Duodenal mucosa (tissue), 2 donors: ENCODE measurements at regions not wholly inside any gene's neighbourhood (a gene's known extent, or its start where the extent isn't known, plus 50 kb on each side); places are given as distances from the start of the nearest gene placed in this dataset.
"Not testable (repeated sequence)": the region's sequence is repeated elsewhere in the genome, so short reads cannot be mapped to it uniquely, and the experiment has no call there.

Source experiments
- H3K27ac ChIP-seq: one replicate; pipeline ENCODE4 v1.7.0; 2013; ENCODE audit warnings: low read depth, low read length
- H3K27me3 ChIP-seq, 2 donors: one replicate each; pipeline ENCODE4 v1.7.0; 2013; ENCODE audit warnings: low read length in 2 of 2, control low read depth in 1 of 2; ENCODE audit not compliant: insufficient read depth in 2 of 2, control insufficient read depth in 1 of 2
- H3K36me3 ChIP-seq, 2 donors: one replicate each; pipeline ENCODE4 v1.7.0; 2013; ENCODE audit warnings: low read length in 2 of 2, control low read depth in 1 of 2; ENCODE audit not compliant: insufficient read depth in 2 of 2, control insufficient read depth in 1 of 2
- H3K4me1 ChIP-seq, 2 donors: one replicate each; pipeline ENCODE4 v1.7.0; 2013; ENCODE audit warnings: low read length in 2 of 2, control low read depth in 1 of 2; ENCODE audit not compliant: insufficient read depth in 2 of 2, control insufficient read depth in 1 of 2
- H3K4me3 ChIP-seq, 2 donors: one replicate each; pipeline ENCODE4 v1.7.0; 2013; ENCODE audit warnings: low read length in 2 of 2, low read depth in 1 of 2
- H3K9ac ChIP-seq, 2 donors: one replicate each; pipeline ENCODE4 v1.7.0; 2013; ENCODE audit warnings: low read length in 2 of 2, low read depth in 1 of 2
- H3K9me3 ChIP-seq, 2 donors: one replicate each; pipeline ENCODE4 v1.7.0; 2013; ENCODE audit warnings: low read length in 2 of 2, control low read depth in 1 of 2; ENCODE audit not compliant: control insufficient read depth in 1 of 2

- no peaks in the 10 kb centered on the region for H3K9me3 ChIP-seq
- H3K27ac ChIP-seq = no peak overlapping the region
- peaks cover 0 to 3% of the 10 kb centered on the region in 2 donors for H3K4me1 ChIP-seq
- no peak overlapping the region for H3K9ac ChIP-seq
- H3K4me3 ChIP-seq = peak overlapping the region; percentile 32 to 36
- H3K27me3 ChIP-seq = no peaks in the 10 kb centered on the region
- H3K36me3 ChIP-seq = no peaks in the 10 kb centered on the region
Observed at GRCh38 chr3:139173372-139174108, 128.8 kb upstream of the PRR23C start.

GRCh38 chr3:139180489-139180888, 135.8 kb upstream of the PRR23C start:
- Histone ChIP-seq H3K4me3 (no peak overlapping the region), H3K9me3 (peaks cover 0 to 6% of the 10 kb centered on the region in 2 donors), H3K36me3 (no peaks in the 10 kb centered on the region), H3K4me1 (no peaks in the 10 kb centered on the region), H3K27me3 (no peaks in the 10 kb centered on the region), H3K27ac (no peak overlapping the region), H3K9ac (no peak overlapping the region)

GRCh38 chr3:139182143-139182542, 137.5 kb upstream of the PRR23C start:
- Histone ChIP-seq H3K4me3 (no peak overlapping the region), H3K4me1 (peaks cover 0 to 3% of the 10 kb centered on the region in 2 donors), H3K9me3 (peaks cover 0 to 6% of the 10 kb centered on the region in 2 donors), H3K9ac (no peak overlapping the region), H3K27ac (no peak overlapping the region), H3K27me3 (no peaks in the 10 kb centered on the region), H3K36me3 (no peaks in the 10 kb centered on the region)

- peaks cover 0 to 3% of the 10 kb centered on the region in 2 donors for H3K4me1 ChIP-seq
- no peaks in the 10 kb centered on the region for H3K36me3 ChIP-seq
- H3K27me3 ChIP-seq = no peaks in the 10 kb centered on the region
- H3K4me3 ChIP-seq = no peak overlapping the region
- no peak overlapping the region for H3K9ac ChIP-seq
- no peak overlapping the region for H3K27ac ChIP-seq
- H3K9me3 ChIP-seq = peaks cover 0 to 6% of the 10 kb centered on the region in 2 donors
Observed at GRCh38 chr3:139182598-139182997, 137.9 kb upstream of the PRR23C start.

- no peak overlapping the region for H3K4me3 ChIP-seq
- H3K27me3 ChIP-seq = no peaks in the 10 kb centered on the region
- no peaks in the 10 kb centered on the region for H3K36me3 ChIP-seq
- H3K27ac ChIP-seq = no peak overlapping the region
- peaks cover 0 to 3% of the 10 kb centered on the region in 2 donors for H3K4me1 ChIP-seq
- H3K9ac ChIP-seq = no peak overlapping the region
- H3K9me3 ChIP-seq = peaks cover 0 to 5% of the 10 kb centered on the region in 2 donors
Observed at GRCh38 chr3:139185527-139185926, 140.8 kb upstream of the PRR23C start.

GRCh38 chr3:139187154-139187553, 142.5 kb upstream of the PRR23C start:
- Histone ChIP-seq H3K4me1 (peaks cover 0 to 3% of the 10 kb centered on the region in 2 donors), H3K27ac (no peak overlapping the region), H3K9ac (no peak overlapping the region), H3K36me3 (no peaks in the 10 kb centered on the region), H3K27me3 (no peaks in the 10 kb centered on the region), H3K4me3 (no peak overlapping the region), H3K9me3 (no peaks in the 10 kb centered on the region)

- Histone ChIP-seq H3K9me3 (no peaks in the 10 kb centered on the region), H3K9ac (no peak overlapping the region), H3K27ac (no peak overlapping the region), H3K4me1 (peaks cover 0 to 3% of the 10 kb centered on the region in 2 donors), H3K27me3 (no peaks in the 10 kb centered on the region), H3K36me3 (no peaks in the 10 kb centered on the region), H3K4me3 (no peak overlapping the region)
Observed at GRCh38 chr3:139187648-139188047, 143.0 kb upstream of the PRR23C start.

GRCh38 chr3:139189943-139190342, 145.3 kb upstream of the PRR23C start:
- Histone ChIP-seq H3K9me3 (no peaks in the 10 kb centered on the region), H3K4me3 (no peak overlapping the region), H3K27me3 (no peaks in the 10 kb centered on the region), H3K4me1 (peaks cover 0 to 3% of the 10 kb centered on the region in 2 donors), H3K27ac (no peak overlapping the region), H3K36me3 (no peaks in the 10 kb centered on the region), H3K9ac (no peak overlapping the region)

- not testable (repeated sequence) for H3K4me1 ChIP-seq
Observed at GRCh38 chr3:139194421-139194820, 149.4 kb upstream of the MRPS22 start.

GRCh38 chr3:139196146-139196545, 147.7 kb upstream of the MRPS22 start:
- H3K9ac ChIP-seq, H3K9me3 ChIP-seq, H3K27ac ChIP-seq, H3K36me3 ChIP-seq, H3K4me3 ChIP-seq, H3K27me3 ChIP-seq: not testable (repeated sequence)
- H3K4me1 ChIP-seq = peaks cover 0 to 10% of the 10 kb centered on the region in 2 donors

More at GRCh38 chr3:139194421-139194820, 149.4 kb upstream of the MRPS22 start:
- H3K36me3 ChIP-seq, H3K9me3 ChIP-seq, H3K27me3 ChIP-seq, H3K27ac ChIP-seq, H3K4me3 ChIP-seq, H3K9ac ChIP-seq: not testable (repeated sequence)
